ENCODE measurements at regions not wholly inside any gene's neighbourhood (a gene's known extent, or its start where the extent isn't known, plus 50 kb on each side); places are given as distances from the start of the nearest gene placed in this dataset.

DNA sequence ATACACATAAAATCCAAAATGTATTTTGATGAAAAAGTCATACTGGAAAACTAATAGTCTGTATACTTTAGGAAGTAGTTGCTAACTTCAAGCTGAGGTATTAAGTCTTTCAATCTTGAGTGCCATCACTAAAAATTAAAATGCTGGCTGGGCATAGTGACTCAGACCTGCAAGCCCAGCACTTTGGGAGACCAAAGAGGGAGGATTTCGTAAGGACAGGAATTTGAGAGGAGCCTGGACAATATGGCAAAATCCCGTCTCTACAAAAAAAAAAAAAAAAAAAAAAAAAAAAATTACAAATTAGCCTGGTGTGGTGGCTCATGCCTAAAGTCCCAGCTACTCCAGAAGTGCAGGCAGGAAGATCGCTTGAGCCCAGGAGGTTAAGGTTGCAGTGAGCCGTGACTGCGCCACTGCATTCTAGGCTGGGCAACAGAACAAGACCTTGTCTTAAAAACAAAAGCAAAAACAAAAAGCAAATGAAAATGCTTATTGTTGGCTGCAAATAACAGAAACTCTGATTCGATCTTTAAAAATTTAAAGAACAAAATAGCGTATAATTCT, 1994.2 kb upstream of the PCDH20 start:
- no peak overlapping the region for H3K4me3 ChIP-seq (ENCODE audit: low read depth, low read length)
- no peak for DNase-seq (ENCODE audit: low read depth, low spot score)
- POLR2A ChIA-PET: interaction anchor here (0.7 kb wide), 1 partner anchor 26 kb away, joined by 3 read pairs; no protein-coding TSS in a partner anchor
- CTCF ChIA-PET: no interaction called here
- TF ChIP-seq, protein P1, sequence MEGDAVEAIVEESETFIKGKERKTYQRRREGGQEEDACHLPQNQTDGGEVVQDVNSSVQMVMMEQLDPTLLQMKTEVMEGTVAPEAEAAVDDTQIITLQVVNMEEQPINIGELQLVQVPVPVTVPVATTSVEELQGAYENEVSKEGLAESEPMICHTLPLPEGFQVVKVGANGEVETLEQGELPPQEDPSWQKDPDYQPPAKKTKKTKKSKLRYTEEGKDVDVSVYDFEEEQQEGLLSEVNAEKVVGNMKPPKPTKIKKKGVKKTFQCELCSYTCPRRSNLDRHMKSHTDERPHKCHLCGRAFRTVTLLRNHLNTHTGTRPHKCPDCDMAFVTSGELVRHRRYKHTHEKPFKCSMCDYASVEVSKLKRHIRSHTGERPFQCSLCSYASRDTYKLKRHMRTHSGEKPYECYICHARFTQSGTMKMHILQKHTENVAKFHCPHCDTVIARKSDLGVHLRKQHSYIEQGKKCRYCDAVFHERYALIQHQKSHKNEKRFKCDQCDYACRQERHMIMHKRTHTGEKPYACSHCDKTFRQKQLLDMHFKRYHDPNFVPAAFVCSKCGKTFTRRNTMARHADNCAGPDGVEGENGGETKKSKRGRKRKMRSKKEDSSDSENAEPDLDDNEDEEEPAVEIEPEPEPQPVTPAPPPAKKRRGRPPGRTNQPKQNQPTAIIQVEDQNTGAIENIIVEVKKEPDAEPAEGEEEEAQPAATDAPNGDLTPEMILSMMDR (IDR thresholded peaks at IDR 0.05; ENCODE audit: insufficient read depth, low read length, missing control alignments): no peak

DNA sequence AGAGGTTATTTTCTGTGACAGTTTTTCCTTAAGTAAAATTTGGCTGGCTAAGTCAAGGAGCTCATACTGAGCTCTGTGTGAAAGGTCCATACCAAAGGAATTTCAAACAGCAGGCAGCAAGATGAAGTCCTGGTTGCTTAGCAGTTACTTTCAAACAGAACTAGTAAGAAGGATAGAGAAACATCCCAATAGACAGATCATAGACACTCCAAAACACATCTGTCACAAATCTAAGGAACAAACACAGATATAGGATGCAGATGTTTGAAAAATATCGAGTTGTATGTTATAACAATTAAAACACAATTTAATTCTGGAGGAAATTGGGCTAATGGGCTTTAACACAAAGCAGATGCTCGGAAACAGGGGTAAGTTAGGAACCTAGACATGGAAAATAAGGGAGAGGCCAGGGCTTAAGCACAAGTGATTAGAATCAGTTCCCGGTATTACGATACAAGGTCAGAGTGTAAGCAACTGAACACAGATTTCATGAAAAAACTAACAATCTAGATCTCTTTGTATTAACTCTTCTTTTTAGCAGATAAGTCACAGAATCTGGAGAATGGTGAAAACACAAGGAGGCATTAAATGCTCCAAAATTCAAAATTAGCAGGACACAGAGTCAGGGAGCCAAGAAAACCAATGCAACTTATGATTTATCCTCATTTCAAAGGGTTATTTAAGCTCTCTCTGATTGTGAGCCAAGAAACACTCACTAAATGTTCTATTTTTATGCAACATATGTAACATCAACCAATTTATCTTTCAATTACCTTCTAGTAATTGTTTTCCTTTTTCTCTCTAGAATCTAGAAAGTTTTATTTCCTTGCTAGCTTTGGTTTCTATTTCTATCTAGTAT, 1992.9 kb upstream of the PCDH20 start:
- DNase-seq (ENCODE audit: low read depth, low spot score): no peak
- POLR2A ChIA-PET: no interaction called here
- CTCF ChIA-PET: no interaction called here
- TF ChIP-seq, protein P1 (IDR thresholded peaks at IDR 0.05; ENCODE audit: insufficient read depth, low read length, missing control alignments): no peak
- no peak overlapping the region for H3K4me3 ChIP-seq (ENCODE audit: low read depth, low read length)

DNA sequence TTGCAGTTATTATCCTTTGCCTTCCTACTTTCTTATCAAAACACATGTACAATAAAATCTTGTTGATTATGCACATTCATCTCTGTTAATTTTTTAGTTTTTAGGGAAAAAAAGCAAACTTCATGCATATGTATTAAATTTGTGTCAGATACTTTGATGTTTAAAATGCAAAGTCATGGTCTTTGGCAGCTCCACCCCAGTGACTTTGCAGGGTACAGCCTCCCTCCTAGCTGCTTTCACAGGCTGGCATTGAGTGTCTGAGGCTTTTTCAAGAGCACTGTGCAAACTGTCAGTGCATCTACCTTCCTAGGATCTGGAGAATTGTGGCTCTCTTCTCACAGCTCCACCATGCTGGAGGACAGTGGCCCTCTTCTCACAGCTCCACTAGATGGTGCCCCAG, 1988.1 kb upstream of the PCDH20 start:
- ChIA-PET CTCF (no interaction called here), POLR2A (no interaction called here)
- TF ChIP-seq, protein P1 (IDR thresholded peaks at IDR 0.05; ENCODE audit: insufficient read depth, low read length, missing control alignments): no peak
- DNase-seq (ENCODE audit: low read depth, low spot score): no peak
- no peak overlapping the region for H3K4me3 ChIP-seq (ENCODE audit: low read depth, low read length)

DNA sequence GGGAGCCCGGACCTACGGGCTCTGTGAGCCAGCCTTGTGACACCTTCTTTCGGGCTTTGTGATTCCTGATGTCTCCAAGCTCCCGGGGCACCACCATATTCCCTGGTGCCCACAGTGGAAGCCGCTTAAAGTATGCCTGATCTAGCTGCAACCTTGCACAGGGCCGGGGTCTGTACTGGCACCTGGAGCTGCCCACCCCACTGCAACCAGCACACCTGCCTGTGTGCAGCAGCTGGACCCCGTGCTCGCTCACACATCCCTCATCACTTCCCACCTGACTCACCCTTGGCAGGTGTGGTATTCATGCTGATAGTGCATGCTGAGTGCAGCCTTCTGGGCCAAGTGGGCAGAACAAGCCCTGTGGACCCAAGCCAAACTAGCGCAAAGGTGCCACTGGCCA, 1981.1 kb upstream of the PCDH20 start:
- POLR2A ChIA-PET: no interaction called here
- H3K4me3 ChIP-seq (ENCODE audit: low read depth, low read length): no peak overlapping the region
- DNase-seq (ENCODE audit: low read depth, low spot score): no peak

DNA sequence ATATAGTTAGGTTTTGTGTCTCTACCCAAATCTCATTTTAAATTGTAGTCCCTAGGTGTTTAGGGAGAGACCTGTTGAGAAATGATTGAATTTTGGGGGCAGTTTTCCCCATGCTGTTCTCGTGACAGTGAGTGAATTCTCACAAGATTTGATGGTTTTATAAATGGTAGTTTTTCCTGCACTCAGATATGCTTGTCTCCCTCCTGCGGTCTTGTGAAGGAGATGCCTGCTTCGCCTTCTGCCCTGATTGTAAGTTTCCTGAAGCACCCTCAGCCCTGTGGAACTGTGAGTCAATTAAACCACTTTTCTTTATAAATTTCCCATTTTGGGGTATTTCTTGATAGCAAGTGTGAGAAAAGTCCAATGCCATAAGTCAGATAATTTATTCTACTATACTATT, 1977.5 kb upstream of the PCDH20 start:
- TF ChIP-seq, protein P1 (IDR thresholded peaks at IDR 0.05; ENCODE audit: insufficient read depth, low read length, missing control alignments): no peak
- no peak for DNase-seq (ENCODE audit: low read depth, low spot score)
- ChIA-PET POLR2A (no interaction called here), CTCF (no interaction called here)
- no peak overlapping the region for H3K4me3 ChIP-seq (ENCODE audit: low read depth, low read length)

More for the DNA sequence above, 1981.1 kb upstream of the PCDH20 start:
- CTCF ChIA-PET: no interaction called here
- TF ChIP-seq, protein P1 (IDR thresholded peaks at IDR 0.05; ENCODE audit: insufficient read depth, low read length, missing control alignments): no peak

DNA sequence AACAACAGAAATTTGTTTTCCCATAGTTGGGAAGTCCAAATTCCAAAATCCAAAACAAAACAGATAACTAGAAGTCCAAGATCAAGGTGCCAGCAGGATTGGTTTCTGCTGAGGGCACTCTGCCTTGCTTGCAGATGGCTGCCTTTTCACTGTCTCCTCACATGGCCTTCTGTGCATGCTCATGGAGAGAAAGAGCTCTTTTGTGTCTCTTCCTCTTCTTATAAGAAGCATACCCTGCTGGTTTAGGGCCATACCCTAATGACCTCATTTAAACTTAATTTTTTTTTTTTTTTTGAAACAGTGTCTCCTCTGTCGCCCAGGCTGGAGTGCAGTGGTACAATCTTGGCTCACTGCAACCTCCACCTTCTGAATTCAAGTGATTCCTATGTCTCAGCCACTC, 1974.1 kb upstream of the PCDH20 start:
- no peak for DNase-seq (ENCODE audit: low read depth, low spot score)
- TF ChIP-seq, protein P1 (IDR thresholded peaks at IDR 0.05; ENCODE audit: insufficient read depth, low read length, missing control alignments): no peak
- ChIA-PET CTCF (no interaction called here), POLR2A (no interaction called here)
- H3K4me3 ChIP-seq (ENCODE audit: low read depth, low read length): no peak overlapping the region
